ENCODE measurements at regions not wholly inside any gene's neighbourhood (a gene's known extent, or its start where the extent isn't known, plus 50 kb on each side); places are given as distances from the start of the nearest gene placed in this dataset.

DNA sequence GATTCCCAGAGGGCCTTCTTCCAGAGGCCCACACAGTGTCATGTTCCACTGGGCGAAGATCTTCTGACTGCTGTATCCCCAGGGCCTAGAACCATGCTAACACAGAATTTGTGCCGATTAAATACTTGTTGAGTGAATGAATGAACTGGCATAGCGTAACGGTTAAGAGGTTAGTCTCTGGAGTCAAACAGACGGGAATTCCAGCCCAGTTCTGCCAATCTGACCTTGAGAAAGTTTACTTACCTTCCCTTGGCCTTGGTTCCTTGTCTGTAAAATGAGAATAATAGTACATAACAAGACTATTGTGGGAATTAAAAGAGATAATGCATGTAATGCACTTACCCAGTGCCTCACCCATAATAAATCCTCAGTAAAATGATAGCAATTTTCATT, 58.3 kb upstream of the PLAC1 start:
- Histone ChIP-seq H3K4me3 (ENCODE audit: low read depth, low read length) (no peak overlapping the region), H3K27me3 (ENCODE audit: insufficient read depth, low read depth, severe bottlenecking) (peaks cover 2% of the 10 kb centered on the region), H3K27ac (no peak overlapping the region), H3K36me3 (no peaks in the 10 kb centered on the region), H3K9me3 (ENCODE audit: severe bottlenecking) (no peaks in the 10 kb centered on the region)
- TF ChIP-seq, protein P1, sequence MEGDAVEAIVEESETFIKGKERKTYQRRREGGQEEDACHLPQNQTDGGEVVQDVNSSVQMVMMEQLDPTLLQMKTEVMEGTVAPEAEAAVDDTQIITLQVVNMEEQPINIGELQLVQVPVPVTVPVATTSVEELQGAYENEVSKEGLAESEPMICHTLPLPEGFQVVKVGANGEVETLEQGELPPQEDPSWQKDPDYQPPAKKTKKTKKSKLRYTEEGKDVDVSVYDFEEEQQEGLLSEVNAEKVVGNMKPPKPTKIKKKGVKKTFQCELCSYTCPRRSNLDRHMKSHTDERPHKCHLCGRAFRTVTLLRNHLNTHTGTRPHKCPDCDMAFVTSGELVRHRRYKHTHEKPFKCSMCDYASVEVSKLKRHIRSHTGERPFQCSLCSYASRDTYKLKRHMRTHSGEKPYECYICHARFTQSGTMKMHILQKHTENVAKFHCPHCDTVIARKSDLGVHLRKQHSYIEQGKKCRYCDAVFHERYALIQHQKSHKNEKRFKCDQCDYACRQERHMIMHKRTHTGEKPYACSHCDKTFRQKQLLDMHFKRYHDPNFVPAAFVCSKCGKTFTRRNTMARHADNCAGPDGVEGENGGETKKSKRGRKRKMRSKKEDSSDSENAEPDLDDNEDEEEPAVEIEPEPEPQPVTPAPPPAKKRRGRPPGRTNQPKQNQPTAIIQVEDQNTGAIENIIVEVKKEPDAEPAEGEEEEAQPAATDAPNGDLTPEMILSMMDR (IDR thresholded peaks at IDR 0.05; ENCODE audit: low read depth, low read length) = no peak
- DNase-seq = no peak

DNA sequence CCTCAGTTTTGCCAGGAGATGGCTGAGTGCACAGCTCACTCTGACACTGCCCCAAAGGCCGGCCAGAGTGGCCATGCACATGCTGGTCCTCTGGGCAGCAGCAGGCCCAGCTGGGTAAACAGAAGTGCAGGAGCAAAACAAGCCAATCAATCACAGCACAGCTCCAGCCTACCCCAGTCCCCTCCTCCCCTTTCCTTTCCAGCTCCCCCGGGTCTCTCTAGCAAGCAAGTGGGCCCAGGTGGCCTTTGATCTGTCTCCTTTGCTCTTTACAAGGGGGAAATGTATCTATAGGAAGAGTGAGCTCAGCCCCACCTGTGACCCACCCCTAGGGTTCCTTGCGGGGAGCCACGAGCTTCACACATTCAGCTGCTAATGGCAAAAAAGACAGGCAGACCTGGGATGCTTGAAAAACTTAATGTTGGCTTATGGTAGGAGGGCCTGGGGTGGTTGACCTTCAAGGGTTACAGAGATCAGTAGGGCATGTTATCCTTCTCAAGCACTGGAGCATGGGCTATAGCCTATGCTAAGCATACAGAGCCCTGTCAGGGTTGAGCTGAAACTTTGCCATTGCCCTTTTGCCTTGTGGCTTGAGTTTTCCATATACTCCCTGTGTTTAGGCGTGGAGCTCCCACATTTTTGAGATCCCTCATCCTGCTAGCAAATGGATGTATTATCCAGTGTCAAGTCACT, 57.8 kb upstream of the PLAC1 start:
- Histone ChIP-seq H3K27ac (no peak overlapping the region), H3K4me3 (ENCODE audit: low read depth, low read length) (no peak overlapping the region), H3K36me3 (no peaks in the 10 kb centered on the region), H3K9me3 (ENCODE audit: severe bottlenecking) (no peaks in the 10 kb centered on the region), H3K27me3 (ENCODE audit: insufficient read depth, low read depth, severe bottlenecking) (peaks cover 2% of the 10 kb centered on the region)
- TF ChIP-seq, protein P1 (IDR thresholded peaks at IDR 0.05; ENCODE audit: low read depth, low read length) = no peak
- no peak for DNase-seq

DNA sequence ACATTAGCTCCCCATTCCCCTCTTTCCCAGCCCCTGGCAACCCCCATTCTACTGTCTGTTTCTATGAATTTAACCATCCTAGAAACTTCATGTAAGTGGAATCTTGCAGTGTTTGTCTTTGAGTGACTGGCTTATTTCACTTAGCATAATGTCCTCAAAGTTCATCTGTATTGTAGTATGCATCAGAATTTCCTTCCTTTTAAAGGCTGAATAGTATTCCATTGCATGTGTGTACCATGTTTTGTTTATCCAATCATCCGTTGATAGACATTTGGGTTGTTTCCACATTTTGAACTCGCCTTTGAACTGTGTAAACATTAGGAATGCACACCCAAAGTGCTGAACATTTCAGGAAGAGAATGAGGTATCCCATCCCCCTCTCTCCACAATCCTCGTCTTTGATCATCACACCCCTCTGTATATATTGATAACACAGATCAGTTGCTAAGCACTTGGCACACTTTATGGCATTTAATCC, 56.4 kb upstream of the PLAC1 start:
- TF ChIP-seq, protein P1 (IDR thresholded peaks at IDR 0.05; ENCODE audit: low read depth, low read length) = no peak
- Histone ChIP-seq H3K27ac (no peak overlapping the region), H3K27me3 (ENCODE audit: insufficient read depth, low read depth, severe bottlenecking) (peaks cover 2% of the 10 kb centered on the region)

DNA sequence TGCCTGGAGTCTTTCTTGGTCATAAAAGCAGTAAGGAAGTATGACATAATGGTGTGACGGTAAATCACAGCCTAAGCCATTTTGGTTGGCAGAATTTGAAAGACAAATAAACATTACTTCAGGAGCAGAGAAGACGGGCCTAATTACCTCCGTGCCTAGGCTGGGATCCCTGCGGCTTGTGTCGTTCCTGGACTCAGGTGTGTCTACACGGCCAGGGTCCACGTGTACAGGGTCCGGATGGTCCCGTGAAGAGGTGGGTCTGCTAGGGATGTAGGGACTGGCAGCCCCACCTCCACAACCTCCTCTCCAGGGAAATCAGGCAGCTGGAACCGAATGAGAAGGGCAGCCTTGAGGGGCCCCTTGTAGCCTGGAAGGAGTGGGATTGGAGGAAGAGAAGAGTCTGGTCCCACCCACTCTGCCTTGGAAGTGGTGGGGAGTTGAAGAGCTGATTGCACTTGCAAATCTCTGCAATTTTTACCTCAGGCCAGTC, 55.4 kb upstream of the PLAC1 start:
- DNase-seq = no peak
- TF ChIP-seq, protein P1 (IDR thresholded peaks at IDR 0.05; ENCODE audit: low read depth, low read length) = no peak
- H3K36me3 ChIP-seq = no peaks in the 10 kb centered on the region
- no peak overlapping the region for H3K27ac ChIP-seq
- peaks cover 2% of the 10 kb centered on the region for H3K27me3 ChIP-seq (ENCODE audit: insufficient read depth, low read depth, severe bottlenecking)
- H3K4me3 ChIP-seq (ENCODE audit: low read depth, low read length) = no peak overlapping the region
- H3K9me3 ChIP-seq (ENCODE audit: severe bottlenecking) = no peaks in the 10 kb centered on the region

More for the DNA sequence above, 56.4 kb upstream of the PLAC1 start:
- Histone ChIP-seq H3K4me3 (ENCODE audit: low read depth, low read length) (no peak overlapping the region), H3K36me3 (no peaks in the 10 kb centered on the region), H3K9me3 (ENCODE audit: severe bottlenecking) (no peaks in the 10 kb centered on the region)
- DNase-seq = no peak

DNA sequence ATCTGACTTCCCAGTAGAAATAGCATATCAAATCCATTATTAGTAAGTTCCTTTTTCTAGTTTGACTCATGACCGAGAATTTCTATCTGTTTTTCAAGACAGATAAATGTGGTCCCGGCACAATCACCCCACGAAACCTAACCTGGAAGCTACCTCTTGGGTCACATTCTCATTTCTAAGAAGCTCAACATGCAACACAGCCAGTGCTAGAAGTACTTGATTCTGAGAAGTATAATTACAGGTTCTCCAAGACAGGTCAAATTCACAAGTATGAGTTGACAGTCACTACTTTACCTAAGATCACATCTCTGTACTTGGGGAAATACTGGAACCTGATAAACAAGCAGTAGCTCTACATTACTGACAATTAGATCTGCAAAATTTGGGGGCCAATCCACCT, 54.0 kb upstream of the PLAC1 start:
- Histone ChIP-seq H3K9me3 (ENCODE audit: severe bottlenecking) (no peaks in the 10 kb centered on the region), H3K36me3 (no peaks in the 10 kb centered on the region), H3K27me3 (ENCODE audit: insufficient read depth, low read depth, severe bottlenecking) (peaks cover 2% of the 10 kb centered on the region), H3K4me3 (ENCODE audit: low read depth, low read length) (no peak overlapping the region), H3K27ac (no peak overlapping the region)
- TF ChIP-seq, protein P1 (IDR thresholded peaks at IDR 0.05; ENCODE audit: low read depth, low read length) = no peak
- no peak for DNase-seq

Data from WERI-Rb-1 (cell line).